SKM-1 treated with dmso at 0.1 percent for 144 hours (cell line): ENCODE measurements at regions not wholly inside any gene's neighbourhood (a gene's known extent, or its start where the extent isn't known, plus 50 kb on each side); places are given as distances from the start of the nearest gene placed in this dataset.

ENCODE experiments used
- DNase-seq: peaks from one replicate; lab custom pipeline; 2025; ENCODE audit not compliant: unreplicated experiment; lab: John Stamatoyannopoulos, UW

DNA sequence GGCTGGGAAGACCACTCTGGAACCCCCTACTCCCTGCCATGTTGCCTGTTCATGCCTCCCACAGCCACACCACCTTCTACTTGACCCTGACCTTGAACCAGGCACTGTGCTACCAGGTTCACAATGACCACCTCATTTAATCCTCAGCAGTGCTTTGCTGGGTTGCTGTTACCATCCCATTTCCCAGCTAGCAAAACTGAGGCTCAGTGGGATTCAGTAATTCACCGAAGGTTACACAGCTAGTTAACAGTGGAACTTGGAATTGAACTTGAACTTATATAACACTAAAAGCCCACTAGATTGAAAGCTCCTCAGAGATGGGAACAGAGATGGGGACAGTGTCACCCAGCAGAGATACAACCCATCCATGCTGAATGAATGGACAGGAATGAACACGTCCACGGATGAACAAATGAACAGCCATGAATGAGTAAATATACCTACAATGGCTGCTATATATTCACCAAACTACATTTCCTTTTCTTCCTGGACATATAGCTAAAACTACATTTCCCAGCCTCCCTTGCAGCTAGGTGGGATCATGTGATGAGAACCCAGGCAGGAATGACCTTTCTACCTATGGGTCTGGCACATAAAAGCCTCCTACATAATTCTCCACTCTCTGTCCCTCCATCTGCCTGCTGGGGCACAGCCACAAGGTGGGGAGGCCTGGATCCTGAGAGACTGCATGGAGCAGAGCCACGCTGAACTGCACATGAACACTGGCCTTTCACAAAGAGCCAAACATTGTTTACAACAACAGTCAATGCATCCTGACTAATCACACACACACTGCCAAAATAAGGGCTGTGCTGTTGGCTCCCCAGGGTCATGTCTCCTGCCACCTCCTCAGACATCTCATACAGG, 94.8 kb downstream of the RMI2 start:
- no peak for DNase-seq

DNA sequence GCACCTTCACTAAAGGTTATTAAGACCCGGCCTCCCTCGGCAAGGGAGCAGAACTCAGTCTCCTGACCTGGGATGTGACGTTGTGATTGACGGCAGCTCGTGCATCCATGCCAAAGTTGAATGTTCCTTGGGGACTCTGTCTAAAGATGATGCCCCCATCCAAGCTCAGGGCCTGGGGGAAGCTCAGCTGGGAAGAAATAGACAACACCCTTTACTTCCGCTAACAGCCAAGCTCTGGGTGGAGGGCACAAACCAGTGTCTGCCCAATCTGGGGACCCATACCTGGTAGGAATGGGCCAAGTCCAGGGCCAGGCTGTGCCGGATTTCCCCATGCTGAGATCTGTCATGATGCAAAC, 95.4 kb downstream of the RMI2 start:
- no peak for DNase-seq

DNA sequence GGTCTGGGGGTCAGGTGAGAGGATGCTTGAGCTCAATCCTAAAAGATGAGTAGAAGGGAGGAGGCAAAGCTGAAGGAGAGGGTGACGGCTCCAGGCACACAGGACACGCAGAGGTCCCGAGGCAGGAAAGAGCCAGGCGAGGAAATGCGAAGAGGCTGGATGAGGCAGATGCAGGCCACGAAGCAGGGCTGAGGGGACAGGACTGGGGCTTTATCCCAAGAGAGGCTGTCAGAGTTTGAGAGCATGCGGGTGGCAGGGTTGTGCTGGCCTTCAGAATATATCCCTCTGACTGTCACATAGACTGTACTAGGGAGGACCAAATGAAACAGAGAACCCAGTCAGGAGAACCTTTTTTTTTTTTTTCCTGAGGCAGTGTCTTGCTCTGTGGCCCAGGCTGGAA, 100.2 kb downstream of the RMI2 start:
- DNase-seq = no peak

DNA sequence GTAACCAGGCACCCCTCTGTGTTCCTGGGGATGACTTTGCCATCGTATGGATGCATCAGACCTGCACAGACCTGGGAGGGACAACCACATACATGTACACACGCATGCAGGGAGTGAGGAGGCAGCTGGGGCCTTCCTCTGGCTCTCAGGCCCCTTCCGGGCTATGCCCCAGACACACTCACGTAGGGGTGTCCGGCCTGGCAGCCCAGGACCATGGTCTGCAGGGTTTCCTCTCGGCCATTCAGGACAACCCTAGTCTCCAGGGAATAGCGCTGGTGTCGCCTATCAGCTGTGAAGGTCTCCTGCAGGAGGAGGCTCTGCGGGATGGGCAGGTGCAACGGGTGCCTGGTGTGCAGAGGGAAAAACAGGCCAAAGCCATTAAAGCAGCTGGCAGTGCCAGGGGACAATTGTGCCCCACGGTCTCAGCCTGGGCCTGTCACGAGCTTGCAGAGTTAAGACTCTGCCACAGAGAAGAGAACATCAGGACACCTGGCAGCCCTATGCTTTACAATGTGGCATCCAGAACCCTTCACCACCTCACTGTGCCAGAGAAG, 101.4 kb downstream of the RMI2 start:
- no peak for DNase-seq

DNA sequence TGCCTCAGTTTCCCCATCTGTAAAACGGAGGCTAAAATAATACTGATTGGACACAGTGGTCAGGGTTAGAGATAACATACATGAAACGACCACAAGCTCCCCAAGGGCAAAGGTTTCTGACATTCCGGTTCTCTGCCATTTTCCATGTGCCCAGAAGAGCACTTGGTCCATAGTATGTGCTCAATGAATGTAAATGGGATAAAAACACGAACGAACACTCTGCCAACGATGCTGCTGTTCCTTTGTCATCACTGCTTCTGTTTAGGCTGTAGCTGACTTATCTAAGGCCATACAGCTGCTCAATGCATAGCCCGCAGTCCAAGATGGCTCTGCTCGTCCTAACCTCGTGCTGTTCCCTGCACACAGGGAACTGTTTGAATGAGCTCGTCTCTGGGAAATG, 102.0 kb downstream of the RMI2 start:
- DNase-seq = no peak

DNA sequence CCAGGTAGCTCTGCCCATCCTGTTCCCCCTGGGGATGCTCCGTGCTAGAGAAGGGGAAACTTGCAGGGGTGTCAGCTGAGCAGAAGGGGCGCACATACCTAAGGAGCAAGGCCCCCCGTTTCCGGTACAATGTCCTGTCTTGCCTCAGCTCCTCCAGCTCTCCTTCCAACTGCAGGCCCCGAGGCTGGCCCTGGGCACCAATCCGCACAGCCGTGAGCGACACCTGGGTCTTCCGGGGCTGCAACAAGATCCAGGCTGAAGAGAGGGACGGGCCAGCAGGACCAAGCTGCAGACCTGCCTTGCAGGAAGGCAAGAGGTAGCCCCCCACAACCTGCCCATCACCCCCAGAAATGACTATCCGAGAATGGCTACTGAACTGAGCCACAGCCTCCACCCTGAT, 102.6 kb downstream of the RMI2 start:
- no peak for DNase-seq

DNA sequence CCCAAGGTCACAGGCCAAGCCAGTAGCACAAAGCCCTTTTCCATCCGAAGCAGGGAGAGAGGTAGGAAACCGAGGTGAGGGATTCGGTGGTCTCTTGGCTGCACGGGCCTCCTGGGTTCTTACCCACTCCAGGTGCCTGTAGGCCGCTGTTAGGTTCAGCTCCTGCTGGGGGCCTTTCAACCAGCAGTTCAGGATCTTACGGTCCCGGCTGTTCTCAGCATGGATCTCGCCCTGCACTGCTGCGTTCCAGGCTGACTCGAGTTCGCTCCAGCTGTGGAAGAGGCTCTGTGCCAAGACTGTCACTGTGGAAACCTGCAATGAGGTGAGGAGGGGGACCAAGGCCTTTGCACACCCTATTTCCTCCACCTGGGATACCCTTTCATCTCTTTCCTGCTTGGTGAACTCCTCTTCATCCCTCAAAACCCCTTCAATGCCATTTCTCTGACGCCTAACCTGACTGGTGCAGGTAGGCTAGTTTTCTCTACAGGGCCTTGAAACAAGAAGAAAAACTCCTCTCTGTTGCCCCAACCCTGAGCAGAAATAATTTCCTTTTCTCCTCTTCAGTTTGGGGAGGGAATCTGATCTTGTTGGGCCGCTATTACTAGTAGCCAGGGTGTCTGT, 103.6 kb downstream of the RMI2 start:
- DNase-seq = no peak

DNA sequence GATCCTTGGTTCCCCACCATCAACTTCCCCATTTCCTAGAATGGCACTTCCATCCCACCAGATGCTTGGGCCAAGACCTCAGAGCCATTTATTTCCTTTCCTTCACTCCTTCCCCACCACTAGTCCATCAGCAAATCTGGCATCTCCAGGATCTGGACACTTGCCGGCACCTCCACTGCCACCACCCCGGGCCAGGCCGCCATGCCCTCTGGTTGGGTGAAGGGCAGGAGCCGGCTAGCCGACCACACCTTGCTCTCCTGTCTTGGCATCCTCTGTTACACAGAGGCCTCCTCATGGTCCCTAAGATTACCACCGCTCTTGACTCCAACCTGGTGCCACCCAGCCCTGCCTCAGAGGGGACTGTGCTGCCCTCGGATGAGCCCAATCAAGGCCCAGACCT, 104.5 kb downstream of the RMI2 start:
- DNase-seq = no peak

DNA sequence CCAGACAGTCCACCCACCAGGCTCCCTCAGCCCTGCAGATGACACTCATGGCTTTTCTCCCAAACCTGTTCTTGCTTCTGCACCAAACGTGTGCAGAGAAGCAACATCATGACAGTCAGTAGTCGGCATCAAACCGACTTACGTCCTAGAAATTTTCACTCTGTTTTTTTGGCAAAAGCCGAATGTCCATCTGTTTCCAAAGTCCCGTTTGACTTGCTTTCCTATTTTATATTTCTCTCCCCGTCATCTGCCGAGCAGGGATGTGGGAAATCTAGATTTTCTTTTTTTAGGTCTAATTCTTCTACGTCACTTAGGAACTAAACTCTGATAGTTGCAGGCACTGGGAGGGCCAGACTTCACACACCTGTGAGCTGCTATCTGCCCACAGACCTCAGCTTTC, 104.9 kb downstream of the RMI2 start:
- DNase-seq = no peak

DNA sequence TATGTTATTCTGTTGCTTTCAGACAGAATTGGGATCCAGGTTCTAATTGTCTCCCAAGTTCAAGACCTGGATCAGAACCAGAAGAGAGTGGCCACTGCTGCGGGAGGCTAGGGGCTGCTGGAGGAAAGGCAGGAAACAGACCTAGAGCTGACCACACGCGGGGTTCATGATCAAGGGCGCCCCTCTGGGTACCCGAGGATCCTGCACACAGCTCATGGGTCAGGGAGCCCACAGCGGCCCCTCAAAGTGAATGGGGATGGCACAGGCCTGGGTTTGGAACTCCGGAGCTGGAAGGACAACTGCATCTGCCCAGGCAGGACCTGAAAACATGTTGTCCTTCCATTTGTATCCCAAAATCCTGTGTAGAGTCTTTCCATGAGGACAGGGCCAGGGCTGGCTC, 107.0 kb downstream of the RMI2 start:
- no peak for DNase-seq

DNA sequence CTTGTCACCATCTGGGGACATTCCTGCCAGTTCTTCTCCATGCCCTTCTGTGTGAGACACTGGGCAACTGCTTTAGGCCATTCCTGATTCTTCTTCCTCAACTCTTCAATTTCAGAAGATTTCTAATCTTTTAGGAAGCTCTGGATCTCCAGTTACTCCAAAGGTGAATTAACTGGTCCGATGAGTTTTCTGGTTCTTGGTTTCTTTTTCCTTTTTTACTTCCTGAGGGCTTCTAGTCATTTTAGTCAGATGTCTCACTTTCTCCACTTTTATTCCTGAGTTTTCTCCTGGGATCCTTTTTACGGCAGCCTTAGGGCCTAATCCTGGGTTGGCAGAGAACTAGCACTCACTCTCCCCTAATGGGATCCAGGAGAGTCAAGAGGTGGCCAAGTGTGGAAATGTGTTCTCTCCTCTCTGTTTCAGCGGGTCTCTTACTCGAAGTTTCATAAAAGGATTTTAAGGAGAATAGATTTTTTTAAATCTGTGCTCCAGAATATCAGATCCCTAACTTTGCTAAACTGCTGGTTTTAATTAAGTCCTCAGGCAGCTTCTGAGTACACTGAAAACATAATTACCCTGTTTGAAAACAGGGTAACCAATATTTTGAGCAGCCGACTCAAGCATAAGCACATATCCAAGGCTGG, 107.6 kb downstream of the RMI2 start:
- no peak for DNase-seq

DNA sequence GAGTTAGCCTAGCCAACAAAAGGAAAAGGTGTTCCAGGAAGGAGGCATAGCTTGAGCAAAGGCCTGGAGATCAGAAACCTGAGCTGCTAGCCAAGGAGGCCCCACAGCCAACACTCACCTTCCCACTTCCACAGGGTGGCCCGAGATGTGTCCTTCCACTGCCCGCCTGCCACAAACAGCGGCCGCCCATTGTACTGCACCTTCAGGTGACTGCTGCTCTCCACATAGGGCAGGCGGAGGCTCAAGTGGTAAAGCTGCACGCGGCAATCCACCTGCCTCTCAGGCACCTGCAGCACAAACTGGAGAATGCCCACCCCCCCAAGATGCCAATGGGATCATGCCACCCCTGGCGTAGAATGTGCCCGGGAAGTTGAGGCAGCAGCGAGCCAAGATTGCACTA, 111.5 kb downstream of the RMI2 start:
- no peak for DNase-seq

DNA sequence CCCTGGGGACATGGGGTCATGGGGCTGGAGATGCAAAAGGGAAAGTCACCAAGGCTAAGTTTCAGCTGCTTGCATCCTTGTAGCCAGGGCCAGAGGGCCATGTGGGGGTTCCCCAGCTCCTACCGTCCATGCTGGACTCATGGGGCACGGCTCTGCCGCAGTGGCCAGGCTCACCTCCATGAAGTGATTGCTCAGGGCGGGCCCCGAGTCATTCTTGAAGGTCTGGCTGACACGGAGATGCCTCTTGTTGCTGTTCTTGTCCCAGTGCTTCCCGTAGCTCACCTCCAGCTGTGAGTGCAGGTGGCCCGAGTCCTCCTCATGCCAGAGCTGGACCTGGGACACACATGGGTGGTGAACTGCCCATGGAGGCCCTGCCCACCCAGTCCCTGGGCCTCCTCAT, 114.5 kb downstream of the RMI2 start:
- no peak for DNase-seq

DNA sequence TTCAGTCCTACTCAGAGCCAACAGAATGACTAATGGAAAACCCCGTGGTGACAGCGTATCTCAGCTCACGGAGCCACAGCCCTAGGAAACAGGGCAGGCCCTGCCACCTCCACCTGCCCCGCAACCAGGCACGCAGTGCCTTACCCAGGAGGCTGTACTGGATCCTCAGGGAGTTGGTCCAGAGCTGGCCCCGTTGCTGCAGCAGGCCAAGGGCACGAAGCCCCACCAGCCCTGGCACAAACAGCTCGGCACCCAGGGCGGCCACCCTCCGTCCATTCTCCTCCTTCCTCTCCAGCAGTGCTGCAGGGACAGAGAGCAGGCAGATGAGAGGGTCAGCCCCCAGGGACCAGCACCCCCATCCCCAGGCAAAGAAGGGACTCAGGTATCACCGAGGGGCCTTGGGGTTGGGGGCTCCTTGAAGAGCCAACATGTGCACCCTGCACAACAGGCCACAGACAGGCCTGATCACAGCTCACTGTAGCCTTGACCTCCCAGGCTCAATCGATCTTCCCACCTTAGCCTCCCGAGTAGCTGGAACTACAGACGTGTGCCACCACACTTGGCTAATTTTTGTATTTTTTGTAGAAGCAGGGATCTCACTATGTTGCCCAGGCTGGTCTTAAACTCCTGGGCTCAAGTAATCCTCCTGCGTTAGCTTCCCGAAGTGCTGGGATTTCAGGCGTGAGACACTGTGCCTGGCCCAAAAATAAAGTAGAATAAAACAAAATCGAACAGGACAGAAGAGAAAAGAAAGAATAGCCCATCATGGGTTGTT, 115.7 kb downstream of the RMI2 start:
- no peak for DNase-seq

DNA sequence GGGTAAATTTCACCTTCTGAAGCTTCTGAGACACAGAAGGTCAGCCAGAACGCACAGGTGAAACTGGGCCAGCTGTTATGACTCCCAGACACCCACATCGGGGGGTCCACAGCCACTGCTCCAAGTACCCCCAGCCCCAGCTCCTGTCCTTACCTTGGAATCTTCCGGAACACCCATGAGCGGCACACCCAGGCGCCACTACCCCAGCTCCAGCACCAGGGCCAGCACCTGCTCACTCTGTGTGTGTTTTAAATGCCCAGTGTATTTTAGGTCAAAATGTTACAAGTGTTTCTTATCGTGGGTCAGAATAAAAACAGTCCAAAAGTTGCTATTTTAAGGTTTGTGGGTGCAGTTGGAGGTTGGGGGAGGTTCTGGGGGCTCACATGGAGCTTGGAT, 116.3 kb downstream of the RMI2 start:
- DNase-seq = no peak

DNA sequence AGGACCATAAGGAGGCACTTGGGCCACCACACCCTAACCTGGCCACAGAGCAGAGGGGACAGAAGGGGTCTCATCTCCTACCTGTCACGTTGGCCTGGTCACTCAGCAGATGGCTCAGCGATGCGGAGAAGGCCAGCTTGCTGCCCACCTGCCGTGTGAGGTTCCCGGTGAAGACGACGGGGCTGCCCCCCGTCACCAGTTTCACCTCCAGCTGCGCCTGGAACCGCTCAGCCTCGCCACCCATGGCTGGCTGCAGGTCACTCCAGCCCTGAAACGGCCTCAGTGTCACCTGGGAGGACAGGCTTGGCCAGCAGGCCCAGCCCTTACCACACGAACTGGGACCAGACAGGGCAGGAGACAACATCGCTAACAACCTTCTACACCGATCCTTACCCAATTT, 116.8 kb downstream of the RMI2 start:
- no peak for DNase-seq

DNA sequence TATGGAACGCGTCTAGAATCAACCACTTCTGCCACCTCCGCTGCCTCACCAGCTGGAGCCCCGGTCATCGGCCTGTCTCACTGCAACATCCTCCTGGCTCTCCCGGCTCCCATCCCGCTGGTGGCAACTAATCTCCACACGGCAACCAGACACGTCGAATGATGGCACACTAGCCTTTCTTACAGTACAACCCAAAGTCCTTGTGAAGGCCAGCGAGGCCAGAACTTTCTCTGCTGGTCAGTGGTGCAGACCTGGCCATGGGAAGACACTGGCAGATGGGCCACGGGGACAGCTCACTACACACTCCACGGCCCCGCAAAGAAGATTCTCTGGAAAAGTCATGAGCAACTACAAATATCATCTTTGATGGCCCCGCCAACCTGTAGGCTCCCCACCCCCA, 117.6 kb downstream of the RMI2 start:
- DNase-seq = no peak

DNA sequence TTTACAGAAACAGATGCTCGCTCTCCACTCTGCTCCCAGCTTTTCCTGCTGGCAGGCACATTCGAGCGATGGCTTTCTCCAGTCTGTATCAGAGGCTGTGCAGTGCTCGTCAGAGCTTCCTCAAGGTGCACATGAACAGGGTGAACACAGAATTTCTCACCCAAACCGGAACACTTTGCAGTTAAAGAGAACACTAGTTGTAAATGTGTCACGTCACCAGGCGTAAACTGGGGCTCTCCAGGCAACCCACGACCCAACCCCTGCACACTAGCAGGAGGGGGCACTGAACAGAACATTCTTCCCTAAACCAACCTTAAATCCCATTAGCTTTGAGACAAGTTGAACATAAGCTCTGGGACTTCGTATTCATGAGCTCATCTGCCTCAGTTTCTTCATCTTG, 119.0 kb downstream of the RMI2 start:
- no peak for DNase-seq

DNA sequence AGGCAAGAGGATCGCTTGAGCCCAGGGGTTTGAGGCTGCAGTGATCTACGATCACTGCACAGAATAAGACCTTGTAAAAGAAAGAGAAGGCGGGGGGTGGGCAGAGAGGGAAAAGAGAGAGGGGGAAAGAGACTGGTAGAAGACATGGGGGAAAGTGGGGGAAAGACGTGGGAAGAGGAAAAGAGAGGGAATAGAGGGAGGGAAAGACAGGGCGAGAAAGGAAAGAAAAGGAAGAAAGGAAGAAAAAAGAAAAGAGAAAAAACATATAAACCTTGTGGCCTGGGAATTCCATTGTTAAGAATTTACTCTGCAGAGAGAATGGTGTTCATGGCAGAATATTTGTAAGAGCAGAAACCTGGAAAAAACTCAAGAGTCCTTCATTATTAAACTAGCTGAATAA, 120.4 kb downstream of the RMI2 start:
- DNase-seq = no peak

DNA sequence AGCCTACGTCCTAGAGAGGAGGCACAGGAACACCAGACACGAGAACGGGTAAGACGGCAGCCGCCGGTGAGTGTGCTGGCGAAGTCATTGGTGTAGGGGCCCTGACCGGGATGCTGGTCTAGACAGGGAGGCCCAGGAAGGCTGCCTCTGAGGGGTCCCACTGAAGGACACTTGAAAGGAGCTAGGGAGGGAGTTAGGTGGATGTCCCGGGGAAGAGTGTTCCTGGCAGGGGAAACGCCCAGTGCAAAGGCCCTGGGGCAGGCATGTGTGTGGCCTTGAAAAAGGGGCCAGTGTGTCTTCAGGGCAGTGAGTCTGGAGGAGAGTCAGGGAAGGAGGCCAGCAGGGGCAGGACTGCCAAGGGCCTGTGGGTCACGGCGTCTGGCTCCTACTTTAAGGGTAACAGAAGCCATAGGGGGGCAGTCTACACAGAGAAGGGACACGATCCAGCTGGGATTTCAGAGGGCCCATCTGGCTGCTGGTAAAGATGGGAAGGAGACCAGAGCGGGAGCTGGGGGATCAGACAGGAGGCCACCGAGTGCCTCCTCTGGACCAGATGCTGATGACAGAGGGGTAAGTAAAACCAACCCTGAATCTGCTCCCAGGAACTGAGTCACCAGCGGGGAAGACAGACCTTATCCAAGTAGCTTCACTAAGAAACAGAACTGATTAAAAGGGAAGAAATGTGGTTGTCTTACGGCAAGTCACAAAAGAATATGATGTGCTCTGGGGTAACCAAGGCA, 115.9 kb downstream of the LITAF start:
- DNase-seq = no peak

DNA sequence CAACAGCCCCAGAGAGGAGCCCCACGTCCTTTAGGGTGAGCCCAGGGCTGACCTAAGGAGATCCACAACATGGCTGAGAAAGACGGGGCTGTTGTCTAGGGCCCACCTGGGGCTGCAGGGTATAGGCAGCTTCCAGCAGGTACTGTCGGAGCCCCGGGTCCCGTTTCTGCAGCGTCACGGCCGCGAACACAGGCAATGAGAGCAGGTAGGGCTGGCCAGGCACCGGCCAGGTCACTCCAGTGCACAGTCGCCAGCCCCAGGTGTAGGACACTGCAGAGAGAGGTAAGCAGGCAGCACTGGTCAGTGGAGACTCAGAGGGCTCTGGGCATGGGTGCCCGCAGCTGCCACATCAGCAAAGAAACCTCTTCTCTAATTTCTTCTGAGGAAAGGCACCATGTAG, 115.2 kb downstream of the LITAF start:
- DNase-seq = no peak
